ENCODE measurements at regions not wholly inside any gene's neighbourhood (a gene's known extent, or its start where the extent isn't known, plus 50 kb on each side); places are given as distances from the start of the nearest gene placed in this dataset.

DNA sequence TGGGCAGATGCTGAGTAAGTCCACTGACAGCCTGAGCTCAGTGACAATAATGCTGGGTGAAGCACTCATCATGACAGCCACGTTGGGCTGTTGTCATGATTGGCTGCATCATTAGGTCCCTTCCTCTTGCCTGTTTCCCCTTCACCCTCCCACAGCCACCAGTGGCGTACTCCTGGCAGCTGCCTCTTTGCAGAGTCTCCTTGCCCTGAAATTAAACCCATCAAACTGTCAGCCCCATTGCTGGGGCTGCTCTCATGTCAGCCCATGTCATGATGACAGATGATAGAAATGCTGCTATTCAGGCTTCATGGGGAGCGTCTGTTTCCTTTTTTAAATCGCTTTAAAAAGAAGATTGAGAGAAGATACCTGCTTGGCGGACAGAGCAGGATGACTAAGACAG is 327.4 kb downstream of the AGTPBP1 start:
- no TSS peak for BruUV-seq (replicated peaks)
- intact Hi-C loops (cut with micrococcal nuclease; ENCODE audit: unreplicated experiment) = no loop called here

DNA sequence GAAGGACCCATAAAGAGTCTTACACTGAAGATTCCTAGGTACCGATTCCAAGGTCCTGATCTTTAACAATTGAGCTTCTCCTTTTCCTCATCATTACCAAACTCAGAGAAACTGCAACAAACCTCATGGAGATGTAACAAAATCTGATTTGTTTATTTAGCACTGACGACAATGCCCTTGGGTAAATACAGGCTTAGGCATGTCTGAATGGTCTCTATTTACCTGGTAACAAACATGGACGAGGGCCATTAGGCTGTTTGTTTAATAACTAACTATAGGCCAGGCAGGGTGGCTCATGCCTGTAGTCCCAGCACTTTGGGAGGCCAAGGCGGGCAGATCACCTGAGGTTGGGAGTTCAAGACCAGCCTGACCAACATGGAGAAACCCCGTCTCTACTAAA is 333.3 kb downstream of the AGTPBP1 start:
- H3K4me3 ChIP-seq (ENCODE audit: low read depth, low read length, poor library complexity, severe bottlenecking) = no peak overlapping the region
- CTCF ChIA-PET = no interaction called here

More for the DNA sequence above, 327.4 kb downstream of the AGTPBP1 start:
- CTCF ChIA-PET = no interaction called here
- Histone ChIP-seq H3K4me3 (ENCODE audit: low read depth, low read length, poor library complexity, severe bottlenecking) (no peak overlapping the region), H3K4me1 (ENCODE audit: insufficient read depth, low read length, poor library complexity, severe bottlenecking) (no peaks in the 10 kb centered on the region), H3K27ac (ENCODE audit: low read depth, low read length, poor library complexity, severe bottlenecking) (no peak overlapping the region), H3K36me3 (ENCODE audit: insufficient read depth, low read length, poor library complexity, severe bottlenecking) (no peaks in the 10 kb centered on the region), H3K27me3 (replicated peaks; ENCODE audit: insufficient read depth, low read depth, low read length, poor library complexity) (peaks cover 7% of the 10 kb centered on the region), H3K9me3 (ENCODE audit: low read depth, low read length, poor library complexity, severe bottlenecking) (no peaks in the 10 kb centered on the region)
- POLR2A ChIA-PET (ENCODE audit: low non-redundant PET) = no interaction called here
- DNase-seq (ENCODE audit: low spot score) = no peak
- TF ChIP-seq EZH2 (IDR thresholded peaks at IDR 0.05; ENCODE audit: borderline replicate concordance, low read depth, low read length, poor library complexity, severe bottlenecking) = no peak
- TF ChIP-seq, protein P1, sequence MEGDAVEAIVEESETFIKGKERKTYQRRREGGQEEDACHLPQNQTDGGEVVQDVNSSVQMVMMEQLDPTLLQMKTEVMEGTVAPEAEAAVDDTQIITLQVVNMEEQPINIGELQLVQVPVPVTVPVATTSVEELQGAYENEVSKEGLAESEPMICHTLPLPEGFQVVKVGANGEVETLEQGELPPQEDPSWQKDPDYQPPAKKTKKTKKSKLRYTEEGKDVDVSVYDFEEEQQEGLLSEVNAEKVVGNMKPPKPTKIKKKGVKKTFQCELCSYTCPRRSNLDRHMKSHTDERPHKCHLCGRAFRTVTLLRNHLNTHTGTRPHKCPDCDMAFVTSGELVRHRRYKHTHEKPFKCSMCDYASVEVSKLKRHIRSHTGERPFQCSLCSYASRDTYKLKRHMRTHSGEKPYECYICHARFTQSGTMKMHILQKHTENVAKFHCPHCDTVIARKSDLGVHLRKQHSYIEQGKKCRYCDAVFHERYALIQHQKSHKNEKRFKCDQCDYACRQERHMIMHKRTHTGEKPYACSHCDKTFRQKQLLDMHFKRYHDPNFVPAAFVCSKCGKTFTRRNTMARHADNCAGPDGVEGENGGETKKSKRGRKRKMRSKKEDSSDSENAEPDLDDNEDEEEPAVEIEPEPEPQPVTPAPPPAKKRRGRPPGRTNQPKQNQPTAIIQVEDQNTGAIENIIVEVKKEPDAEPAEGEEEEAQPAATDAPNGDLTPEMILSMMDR (conservative IDR thresholded peaks at IDR 0.05; ENCODE audit: low read depth, low read length) = no peak

DNA sequence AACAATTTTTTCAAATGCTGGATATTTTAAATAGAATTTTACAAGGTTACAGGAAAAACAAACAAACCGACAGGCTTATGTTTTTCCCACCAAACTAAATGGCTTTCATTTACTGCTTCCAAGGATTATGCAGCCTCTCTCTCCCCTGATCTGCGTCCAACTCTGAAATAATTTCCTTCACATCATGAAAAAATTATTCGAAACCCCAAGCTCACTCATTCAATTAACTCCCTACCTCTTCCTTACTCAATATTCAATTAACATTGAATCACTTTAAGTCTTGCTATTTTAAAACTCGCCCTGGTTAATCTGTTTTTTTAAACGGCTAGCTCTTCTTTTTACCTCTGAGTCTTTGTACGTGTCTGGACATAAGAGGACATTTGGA is 336.2 kb downstream of the AGTPBP1 start:
- ChIA-PET POLR2A (ENCODE audit: low non-redundant PET) (no interaction called here), CTCF (no interaction called here)
- Histone ChIP-seq H3K4me1 (ENCODE audit: insufficient read depth, low read length, poor library complexity, severe bottlenecking) (no peaks in the 10 kb centered on the region), H3K9me3 (ENCODE audit: low read depth, low read length, poor library complexity, severe bottlenecking) (no peaks in the 10 kb centered on the region), H3K27ac (ENCODE audit: low read depth, low read length, poor library complexity, severe bottlenecking) (no peak overlapping the region), H3K36me3 (ENCODE audit: insufficient read depth, low read length, poor library complexity, severe bottlenecking) (no peaks in the 10 kb centered on the region), H3K27me3 (replicated peaks; ENCODE audit: insufficient read depth, low read depth, low read length, poor library complexity) (peaks cover 17% of the 10 kb centered on the region), H3K4me3 (ENCODE audit: low read depth, low read length, poor library complexity, severe bottlenecking) (no peak overlapping the region)
- intact Hi-C loops (cut with micrococcal nuclease; ENCODE audit: unreplicated experiment) = no loop called here
- no peak for TF ChIP-seq EZH2 (IDR thresholded peaks at IDR 0.05; ENCODE audit: borderline replicate concordance, low read depth, low read length, poor library complexity, severe bottlenecking)
- TF ChIP-seq, protein P1 (conservative IDR thresholded peaks at IDR 0.05; ENCODE audit: low read depth, low read length) = no peak
- no peak for DNase-seq (ENCODE audit: low spot score)
- BruUV-seq (replicated peaks) = no TSS peak

More for the DNA sequence above, 333.3 kb downstream of the AGTPBP1 start:
- DNase-seq (ENCODE audit: low spot score) = no peak
- Histone ChIP-seq H3K27ac (ENCODE audit: low read depth, low read length, poor library complexity, severe bottlenecking) (no peak overlapping the region), H3K36me3 (ENCODE audit: insufficient read depth, low read length, poor library complexity, severe bottlenecking) (no peaks in the 10 kb centered on the region), H3K27me3 (replicated peaks; ENCODE audit: insufficient read depth, low read depth, low read length, poor library complexity) (peaks cover 10% of the 10 kb centered on the region), H3K9me3 (ENCODE audit: low read depth, low read length, poor library complexity, severe bottlenecking) (no peaks in the 10 kb centered on the region), H3K4me1 (ENCODE audit: insufficient read depth, low read length, poor library complexity, severe bottlenecking) (no peaks in the 10 kb centered on the region)
- no TSS peak for BruUV-seq (replicated peaks)
- POLR2A ChIA-PET (ENCODE audit: low non-redundant PET) = no interaction called here
- TF ChIP-seq, protein P1 (conservative IDR thresholded peaks at IDR 0.05; ENCODE audit: low read depth, low read length) = no peak
- no peak for TF ChIP-seq EZH2 (IDR thresholded peaks at IDR 0.05; ENCODE audit: borderline replicate concordance, low read depth, low read length, poor library complexity, severe bottlenecking)
- intact Hi-C loops (cut with micrococcal nuclease; ENCODE audit: unreplicated experiment) = no loop called here
